ENCODE measurements at regions not wholly inside any gene's neighbourhood (a gene's known extent, or its start where the extent isn't known, plus 50 kb on each side); places are given as distances from the start of the nearest gene placed in this dataset.

DNA sequence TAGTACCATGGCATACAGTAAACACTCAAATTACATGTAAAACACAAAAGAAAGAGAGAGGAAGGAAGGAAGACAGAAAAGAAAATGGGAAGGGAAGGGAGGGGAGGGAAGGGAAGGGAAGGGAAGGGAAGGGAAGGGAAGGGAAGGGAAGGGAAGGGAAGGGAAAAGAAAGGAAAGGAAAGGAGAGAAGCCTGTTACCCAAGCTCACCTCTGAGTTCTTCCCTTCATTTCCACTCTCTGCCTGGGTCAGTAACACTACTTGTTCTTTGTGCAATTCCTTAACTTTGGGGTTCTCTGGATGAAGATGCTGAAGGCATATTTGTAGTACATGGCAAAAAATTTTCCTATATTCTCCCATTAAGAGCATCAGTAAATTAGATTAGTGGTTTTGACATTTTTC, 241.0 kb downstream of the RAB28 start:
- H3K36me3 ChIP-seq (ENCODE audit: control insufficient read depth, insufficient read depth, low read length) = no peaks in the 10 kb centered on the region
- Mint-ChIP-seq H3K27ac (no peak overlapping the region), H3K4me3 (no peak overlapping the region), H3K36me3 (ENCODE audit: low read depth) (peaks cover 6% of the 10 kb centered on the region), H3K4me1 (peaks cover 12% of the 10 kb centered on the region), H3K9me3 (peaks cover 18% of the 10 kb centered on the region), H3K27me3 (ENCODE audit: insufficient read depth) (no peaks in the 10 kb centered on the region)
- TF ChIP-seq, protein P1, sequence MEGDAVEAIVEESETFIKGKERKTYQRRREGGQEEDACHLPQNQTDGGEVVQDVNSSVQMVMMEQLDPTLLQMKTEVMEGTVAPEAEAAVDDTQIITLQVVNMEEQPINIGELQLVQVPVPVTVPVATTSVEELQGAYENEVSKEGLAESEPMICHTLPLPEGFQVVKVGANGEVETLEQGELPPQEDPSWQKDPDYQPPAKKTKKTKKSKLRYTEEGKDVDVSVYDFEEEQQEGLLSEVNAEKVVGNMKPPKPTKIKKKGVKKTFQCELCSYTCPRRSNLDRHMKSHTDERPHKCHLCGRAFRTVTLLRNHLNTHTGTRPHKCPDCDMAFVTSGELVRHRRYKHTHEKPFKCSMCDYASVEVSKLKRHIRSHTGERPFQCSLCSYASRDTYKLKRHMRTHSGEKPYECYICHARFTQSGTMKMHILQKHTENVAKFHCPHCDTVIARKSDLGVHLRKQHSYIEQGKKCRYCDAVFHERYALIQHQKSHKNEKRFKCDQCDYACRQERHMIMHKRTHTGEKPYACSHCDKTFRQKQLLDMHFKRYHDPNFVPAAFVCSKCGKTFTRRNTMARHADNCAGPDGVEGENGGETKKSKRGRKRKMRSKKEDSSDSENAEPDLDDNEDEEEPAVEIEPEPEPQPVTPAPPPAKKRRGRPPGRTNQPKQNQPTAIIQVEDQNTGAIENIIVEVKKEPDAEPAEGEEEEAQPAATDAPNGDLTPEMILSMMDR (conservative IDR thresholded peaks at IDR 0.05) = no peak
- no peaks in the 10 kb centered on the region for H3K27me3 ChIP-seq (ENCODE audit: control insufficient read depth, insufficient read depth, low read length, poor library complexity, severe bottlenecking)
- peaks cover 7% of the 10 kb centered on the region for H3K4me1 ChIP-seq (ENCODE audit: control insufficient read depth, insufficient read depth, low read length)
- DNase-seq = no peak
- H3K9me3 ChIP-seq (ENCODE audit: control insufficient read depth, low read length) = peaks cover 24% of the 10 kb centered on the region
- no peak overlapping the region for H3K9ac ChIP-seq (ENCODE audit: extremely low read depth, low read length, poor library complexity, severe bottlenecking)
- no peak overlapping the region for H3K27ac ChIP-seq (ENCODE audit: low read depth, low read length)
- H3K4me3 ChIP-seq (ENCODE audit: low read length) = no peak overlapping the region

DNA sequence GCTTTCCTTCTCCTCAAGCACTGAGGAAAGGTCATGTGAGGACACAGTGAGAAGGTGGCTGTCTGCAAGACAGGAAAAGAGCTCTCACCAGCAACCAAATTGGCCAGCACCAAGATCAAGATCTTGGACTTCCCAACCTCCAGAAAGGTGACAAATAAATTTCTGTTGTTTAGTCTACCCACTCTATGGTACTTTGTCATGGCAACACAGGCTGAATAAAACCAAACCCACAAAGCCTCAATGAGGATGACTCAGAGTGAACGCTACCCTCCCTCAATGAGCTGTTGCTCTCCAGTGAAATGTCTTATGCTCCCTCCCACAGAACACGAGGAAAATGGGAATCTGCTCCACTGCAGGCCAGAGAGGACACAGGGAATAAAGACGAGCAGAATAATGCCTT, 244.1 kb downstream of the RAB28 start:
- Histone ChIP-seq H3K27me3 (ENCODE audit: control insufficient read depth, insufficient read depth, low read length, poor library complexity, severe bottlenecking) (no peaks in the 10 kb centered on the region), H3K36me3 (ENCODE audit: control insufficient read depth, insufficient read depth, low read length) (no peaks in the 10 kb centered on the region), H3K27ac (ENCODE audit: low read depth, low read length) (no peak overlapping the region), H3K4me3 (ENCODE audit: low read length) (no peak overlapping the region), H3K9ac (ENCODE audit: extremely low read depth, low read length, poor library complexity, severe bottlenecking) (no peak overlapping the region), H3K9me3 (ENCODE audit: control insufficient read depth, low read length) (peaks cover under 1% of the 10 kb centered on the region), H3K4me1 (ENCODE audit: control insufficient read depth, insufficient read depth, low read length) (peaks cover 7% of the 10 kb centered on the region)
- WGBS, 2 experiments (ENCODE audit: insufficient coverage in 1 of 2, insufficient read length in 1 of 2) = 76 to 91% methylated on average over 3 of the region's 3 CpGs
- no peak for DNase-seq
- no peaks in the 10 kb centered on the region for H3K36me3 Mint-ChIP-seq (ENCODE audit: low read depth)
- TF ChIP-seq, protein P1 (conservative IDR thresholded peaks at IDR 0.05) = no peak
- no peaks in the 10 kb centered on the region for H3K27me3 Mint-ChIP-seq (ENCODE audit: insufficient read depth)
- H3K27ac Mint-ChIP-seq = no peak overlapping the region
- no peaks in the 10 kb centered on the region for H3K9me3 Mint-ChIP-seq
- peaks cover 12% of the 10 kb centered on the region for H3K4me1 Mint-ChIP-seq
- no peak overlapping the region for H3K4me3 Mint-ChIP-seq

DNA sequence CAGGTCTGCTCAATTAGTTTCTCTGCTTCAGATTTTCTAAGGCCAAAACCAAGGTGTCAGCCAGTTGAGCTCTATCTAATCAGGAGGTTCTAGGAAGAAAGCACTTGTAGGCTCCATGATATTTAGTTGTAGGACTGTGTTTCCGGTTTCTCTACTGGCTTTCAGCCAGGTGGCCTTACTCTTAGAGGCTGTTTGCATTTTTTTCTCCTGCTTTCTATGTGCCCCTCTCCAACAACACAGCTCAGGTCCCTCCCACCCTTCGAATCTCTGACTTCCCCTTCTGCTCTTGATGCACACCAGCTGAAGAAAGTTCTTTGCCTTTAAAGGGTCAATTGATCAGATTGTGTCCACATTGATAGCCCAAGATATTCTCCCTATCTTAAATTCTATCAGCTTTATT, 245.2 kb downstream of the RAB28 start:
- peaks cover 3% of the 10 kb centered on the region for H3K4me1 ChIP-seq (ENCODE audit: control insufficient read depth, insufficient read depth, low read length)
- no peaks in the 10 kb centered on the region for H3K36me3 Mint-ChIP-seq (ENCODE audit: low read depth)
- no peak overlapping the region for H3K27ac Mint-ChIP-seq

More for the DNA sequence above, 245.2 kb downstream of the RAB28 start:
- TF ChIP-seq, protein P1 (conservative IDR thresholded peaks at IDR 0.05) = no peak
- no peaks in the 10 kb centered on the region for H3K27me3 ChIP-seq (ENCODE audit: control insufficient read depth, insufficient read depth, low read length, poor library complexity, severe bottlenecking)
- no peak overlapping the region for H3K9ac ChIP-seq (ENCODE audit: extremely low read depth, low read length, poor library complexity, severe bottlenecking)
- H3K36me3 ChIP-seq (ENCODE audit: control insufficient read depth, insufficient read depth, low read length) = no peaks in the 10 kb centered on the region
- H3K9me3 ChIP-seq (ENCODE audit: control insufficient read depth, low read length) = no peaks in the 10 kb centered on the region
- Mint-ChIP-seq H3K4me3 (no peak overlapping the region), H3K27me3 (ENCODE audit: insufficient read depth) (no peaks in the 10 kb centered on the region), H3K9me3 (no peaks in the 10 kb centered on the region), H3K4me1 (peaks cover 6% of the 10 kb centered on the region)
- H3K4me3 ChIP-seq (ENCODE audit: low read length) = no peak overlapping the region
- WGBS, 2 experiments (ENCODE audit: insufficient coverage in 1 of 2, insufficient read length in 1 of 2) = 87 to 93% methylated on average over 2 of the region's 2 CpGs
- no peak overlapping the region for H3K27ac ChIP-seq (ENCODE audit: low read depth, low read length)
- no peak for DNase-seq
